Stimulated activated CD4-positive, alpha-beta T cell treated with anti-CD3 and anti-CD28 coated beads, Interleukin-1b, Interleukin-23, amount 100 ng/mL, for 4 hours (primary cell): ENCODE measurements at regions not wholly inside any gene's neighbourhood (a gene's known extent, or its start where the extent isn't known, plus 50 kb on each side); places are given as distances from the start of the nearest gene placed in this dataset.

Source experiments
- DNase-seq, 2 donors: peaks; one replicate each; pipeline ENCODE4 v3.0.0-alpha.2; 2020; ENCODE audit warnings: low read depth in 2 of 2

DNA sequence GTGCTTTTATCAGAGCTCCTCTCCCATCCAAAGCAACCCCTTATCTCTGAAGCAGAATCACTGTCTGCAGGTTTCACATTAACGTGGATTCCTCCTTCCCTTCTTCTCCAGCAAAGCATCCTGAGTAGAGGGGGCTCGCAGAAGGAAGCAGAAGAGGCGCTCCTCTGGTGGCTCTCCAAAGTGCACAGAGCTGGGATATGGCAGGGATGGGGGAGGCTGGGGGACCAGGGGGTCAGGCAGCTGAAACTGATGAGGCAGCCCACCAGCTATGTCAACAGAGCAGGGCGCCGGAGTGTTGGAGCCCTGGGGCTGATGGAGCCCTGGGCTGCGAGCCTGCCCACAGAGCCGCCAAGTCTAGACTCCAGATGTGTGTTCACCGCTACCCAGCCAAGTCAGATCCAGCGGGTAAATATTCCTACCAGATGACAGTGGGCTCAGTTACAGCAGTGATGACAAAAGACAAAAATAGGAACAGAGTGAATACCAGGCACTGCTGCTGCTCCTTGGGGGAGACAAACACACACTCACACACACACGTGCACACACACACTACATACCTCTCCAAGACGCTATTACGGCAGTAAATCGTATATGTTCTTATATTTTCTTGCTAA, 678.3 kb upstream of the ID2 start:
- DNase-seq: no peak

DNA sequence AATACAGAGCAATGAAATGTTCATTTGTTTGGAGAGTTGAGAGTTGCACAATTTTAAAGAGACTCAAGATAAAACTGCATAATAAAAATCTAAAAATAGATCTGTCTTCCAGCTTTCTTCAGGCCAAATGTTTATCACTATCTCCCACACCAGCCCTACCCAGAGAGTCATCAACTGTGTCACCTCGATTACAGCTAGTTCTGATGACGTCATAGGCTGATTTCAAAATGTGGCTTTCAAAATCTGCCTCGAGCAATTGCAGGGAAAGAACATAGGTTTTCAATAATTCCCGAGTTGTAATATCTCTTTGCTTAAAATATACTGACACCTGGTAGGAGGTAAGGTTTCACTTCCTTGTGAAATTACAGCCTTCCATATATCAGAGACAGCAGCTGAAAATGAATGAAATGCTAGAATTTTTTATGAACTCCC, 677.6 kb upstream of the ID2 start:
- no peak for DNase-seq

DNA sequence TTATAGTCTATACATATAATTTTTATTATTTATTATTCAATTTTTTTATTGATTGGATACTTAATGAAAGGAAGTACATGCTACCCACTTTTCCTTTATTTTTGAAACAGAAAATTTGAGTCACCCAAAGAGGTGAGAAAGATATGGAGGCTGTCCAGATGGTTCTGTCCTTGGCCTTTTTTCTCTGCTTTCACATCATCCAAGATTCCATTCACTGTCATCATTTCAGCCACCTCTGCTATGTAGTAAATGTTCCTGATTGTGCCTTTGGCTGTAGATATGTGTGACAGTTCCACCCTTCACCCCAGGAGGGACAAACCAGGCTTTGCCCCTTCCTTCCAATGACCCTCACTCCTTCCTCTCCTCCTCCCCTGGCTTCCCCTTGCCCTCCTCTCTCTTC, 675.7 kb upstream of the ID2 start:
- DNase-seq: no peak

DNA sequence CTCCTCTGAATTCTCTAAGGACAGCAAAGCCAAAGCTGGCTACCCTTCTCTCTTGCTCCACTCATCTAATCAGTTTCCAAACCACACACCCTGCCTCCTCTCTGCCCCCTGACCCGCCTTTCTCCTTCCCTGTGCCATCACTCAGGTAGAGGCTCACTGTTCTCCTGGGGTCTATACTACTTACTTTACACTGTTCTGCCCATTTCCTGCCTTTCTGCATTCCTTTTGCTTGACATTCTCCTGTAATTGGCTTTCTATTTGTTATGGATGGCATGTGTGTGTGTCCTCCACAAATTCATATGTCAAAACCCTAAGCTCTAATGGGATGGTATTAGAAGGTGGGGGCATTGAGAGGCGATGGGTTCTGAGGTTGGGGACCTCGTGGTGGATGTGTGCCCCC, 675.2 kb upstream of the ID2 start:
- DNase-seq: no peak

DNA sequence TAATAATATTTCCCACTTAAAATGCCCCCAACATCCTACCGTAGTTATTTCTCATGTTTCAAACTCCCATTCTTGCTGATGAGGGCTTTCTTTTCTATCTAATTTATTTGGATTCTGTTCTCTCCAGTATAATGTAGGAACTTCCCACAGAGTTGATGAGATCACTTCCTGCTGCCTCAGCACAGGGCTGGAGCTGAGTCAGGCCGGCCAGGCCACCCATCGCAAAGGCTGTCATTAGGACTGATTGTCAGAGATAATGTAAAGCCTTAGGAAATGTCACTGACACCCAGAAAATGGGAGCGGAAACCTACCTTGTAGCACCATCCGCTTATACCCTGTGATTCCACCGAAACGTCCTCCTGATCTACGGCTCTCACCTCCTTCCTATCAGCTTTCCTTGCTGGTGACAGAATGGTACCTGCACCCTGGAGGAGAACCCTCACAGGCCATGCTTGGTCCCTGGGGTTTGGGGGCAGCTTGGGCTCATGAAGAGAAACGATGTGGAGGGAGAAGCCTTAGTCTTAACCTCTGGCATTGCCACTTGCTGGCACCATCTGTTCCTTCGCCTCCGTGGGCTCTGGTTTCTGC, 672.8 kb upstream of the ID2 start:
- DNase-seq: no peak

DNA sequence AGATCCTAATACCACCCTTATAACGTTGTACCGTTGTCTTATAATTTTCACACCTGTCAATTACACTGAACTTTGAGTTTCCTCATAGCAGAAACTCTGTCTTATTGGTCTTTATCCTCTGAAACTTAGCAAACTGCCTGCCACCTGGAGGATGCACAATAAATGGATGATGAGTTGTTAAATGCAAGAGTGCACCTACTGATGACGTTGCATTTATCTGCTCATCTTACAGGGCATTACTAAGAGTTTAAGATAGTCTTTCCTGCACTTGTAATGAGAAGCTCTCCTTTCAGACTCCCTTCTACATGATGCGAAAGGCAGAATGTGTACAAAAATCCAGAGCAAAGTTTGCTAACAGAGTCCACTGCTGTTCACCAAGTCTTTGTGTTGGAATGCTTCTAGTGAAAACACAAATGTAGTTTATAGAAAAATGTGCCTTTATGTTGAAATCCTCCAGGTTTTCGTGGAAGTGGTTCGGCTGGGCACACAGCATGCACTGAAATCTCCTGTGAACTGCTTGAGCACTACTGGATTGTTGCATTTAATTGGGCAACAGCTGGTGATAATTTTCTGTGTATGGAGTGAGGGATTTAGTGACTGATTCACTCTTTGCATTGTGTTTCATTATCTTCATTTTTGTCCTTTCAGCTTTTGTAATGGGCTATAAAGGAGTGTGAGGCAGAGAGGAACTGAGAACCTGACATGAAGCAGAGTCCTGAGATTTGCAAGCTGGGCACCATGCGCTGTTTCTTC, 665.8 kb upstream of the ID2 start:
- no peak for DNase-seq

DNA sequence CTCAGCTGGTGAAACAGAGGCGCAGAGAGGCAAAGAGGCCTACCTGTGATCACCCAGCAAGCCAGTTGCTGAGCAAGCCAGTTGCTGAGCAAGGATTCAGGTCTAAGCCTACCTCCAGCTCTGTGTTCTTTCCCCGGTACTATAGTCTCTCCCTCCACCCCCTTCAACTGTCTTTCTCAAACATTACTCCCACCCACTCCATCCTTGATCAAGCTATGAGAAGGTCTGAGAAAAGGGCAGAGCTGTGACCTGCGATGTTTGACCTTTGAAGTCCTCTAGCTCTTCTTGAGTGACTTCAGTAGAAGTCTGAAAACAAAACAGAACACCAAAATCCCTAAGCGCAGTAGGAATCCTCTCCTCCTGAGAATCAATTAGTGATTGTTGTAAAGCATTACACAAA, 665.2 kb upstream of the ID2 start:
- no peak for DNase-seq

DNA sequence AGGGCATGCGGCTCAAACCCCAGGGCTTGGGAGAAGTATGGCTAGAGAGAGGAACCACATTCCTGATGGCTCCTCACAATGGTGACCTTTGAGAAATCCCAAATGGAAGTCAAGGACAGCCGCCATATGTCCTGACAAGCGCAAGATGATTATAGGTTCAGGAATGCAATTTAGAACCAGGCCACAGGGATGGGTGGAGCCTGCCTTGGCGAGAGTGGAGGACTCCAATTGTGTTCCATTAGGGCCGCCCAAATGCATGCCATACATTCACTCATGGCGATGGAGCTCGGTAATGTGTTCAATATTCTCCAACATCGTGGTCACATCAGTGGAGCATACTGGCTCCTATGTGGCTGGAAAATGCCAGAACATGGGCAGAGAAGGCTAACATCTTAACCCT, 662.9 kb upstream of the ID2 start:
- DNase-seq: no peak

DNA sequence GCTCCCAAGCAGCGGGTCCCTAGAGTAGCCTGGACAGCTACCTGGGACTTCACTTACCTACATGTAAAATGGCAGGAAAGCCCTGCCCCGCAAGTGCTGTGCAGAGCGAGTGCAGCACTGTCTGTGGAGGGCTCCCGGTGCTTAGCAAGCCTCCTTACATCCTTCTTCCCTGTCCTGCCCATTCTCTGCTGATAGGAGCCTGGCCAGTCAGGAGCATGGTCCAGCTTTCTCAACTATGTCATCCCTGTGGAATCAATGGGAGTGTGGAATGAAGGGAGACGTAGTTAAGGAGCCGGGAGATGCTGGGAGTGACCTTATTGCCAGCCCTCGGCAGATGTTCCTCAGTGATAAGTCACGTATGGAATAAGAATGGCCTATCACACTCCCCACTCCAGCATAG, 661.9 kb upstream of the ID2 start:
- DNase-seq: no peak

DNA sequence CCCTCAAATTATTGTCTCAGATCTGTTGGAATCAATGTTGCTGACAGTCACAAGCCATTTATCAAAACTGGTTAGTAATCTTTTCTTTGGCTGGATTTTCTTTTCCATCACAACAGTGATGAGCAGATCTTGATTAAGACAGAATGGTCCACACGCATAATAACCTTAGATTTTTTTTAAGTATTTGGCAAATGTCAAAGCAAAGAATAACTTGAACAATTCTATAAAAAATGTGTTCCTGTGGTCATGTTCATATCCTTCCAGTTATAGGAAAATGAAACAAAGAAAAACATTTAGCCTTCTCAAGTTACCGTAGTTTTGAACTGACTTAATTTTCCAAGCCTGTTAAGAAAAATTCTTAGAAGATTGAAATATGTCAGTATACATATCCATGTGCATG, 659.9 kb upstream of the ID2 start:
- no peak for DNase-seq

DNA sequence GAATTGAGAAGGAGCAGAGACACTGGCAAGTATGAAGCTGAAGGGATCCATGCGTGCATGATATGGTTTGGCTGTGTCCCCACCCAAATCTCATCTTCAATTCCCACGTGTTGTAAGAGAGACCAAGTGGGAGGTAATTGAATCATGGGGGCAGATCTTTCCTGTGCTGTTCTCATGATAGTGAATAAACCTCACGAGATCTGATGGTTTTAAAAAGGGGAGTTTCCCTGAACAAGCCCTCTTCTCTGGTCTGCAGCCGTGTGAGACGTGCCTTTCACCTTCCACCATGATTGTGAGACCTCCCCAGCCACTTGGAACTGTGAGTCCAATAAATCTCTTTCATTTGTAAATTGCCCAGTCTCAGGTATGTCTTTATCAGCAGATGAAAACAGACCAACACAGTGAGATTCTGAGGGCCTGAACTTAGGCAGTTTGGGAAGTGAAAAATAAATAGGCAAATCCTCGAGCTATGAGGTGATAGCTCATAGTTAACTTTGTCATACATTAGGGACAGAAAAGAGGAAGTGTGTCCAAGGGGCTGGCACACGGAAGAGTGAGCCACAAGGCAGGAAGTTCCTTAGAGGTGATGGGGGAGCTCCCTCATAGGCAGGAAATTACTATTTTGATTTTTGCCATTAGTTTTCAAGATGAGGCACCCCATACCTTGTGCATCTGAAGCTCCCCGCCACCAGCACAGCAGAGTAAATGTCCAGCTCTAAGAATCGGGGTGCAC, 658.8 kb upstream of the ID2 start:
- no peak for DNase-seq

DNA sequence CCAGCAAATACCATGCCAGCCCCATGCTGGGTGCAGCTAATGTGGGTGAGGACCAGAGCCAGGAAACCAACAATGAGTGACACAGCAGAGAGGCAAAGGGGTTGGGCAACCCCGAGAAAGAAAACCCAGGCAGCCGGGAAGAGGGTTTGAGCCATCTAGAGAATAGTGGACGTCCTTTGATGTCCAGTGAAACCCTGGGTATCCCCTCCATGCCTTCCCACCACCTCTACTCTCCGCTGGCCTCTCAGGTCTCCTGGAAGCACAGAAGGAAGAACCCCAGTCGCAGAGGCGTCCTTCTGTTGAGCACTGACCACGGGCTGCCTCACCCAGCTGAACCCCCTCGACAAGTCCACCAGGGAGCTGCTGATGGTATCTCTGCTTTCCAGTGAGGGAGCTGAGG, 657.4 kb upstream of the ID2 start:
- no peak for DNase-seq

DNA sequence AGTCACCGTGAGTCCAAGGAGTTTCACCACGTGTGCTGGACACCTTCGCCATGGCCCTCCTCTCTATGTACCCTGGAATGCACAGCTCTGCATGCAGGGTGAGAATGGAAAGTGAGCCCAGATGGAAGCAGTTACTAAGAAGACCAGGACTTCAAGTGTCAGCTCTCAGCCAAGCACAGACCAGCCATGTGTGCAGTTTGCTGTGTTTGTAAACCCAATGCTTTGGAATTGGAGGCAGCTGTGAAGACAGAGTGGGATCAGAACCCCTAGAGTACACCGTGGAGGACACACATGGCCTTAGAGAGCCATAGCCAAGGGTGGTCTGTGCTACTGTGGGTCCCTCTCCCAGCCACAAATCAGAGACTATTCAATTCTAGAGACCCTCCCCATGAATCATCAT, 655.5 kb upstream of the ID2 start:
- DNase-seq: no peak

DNA sequence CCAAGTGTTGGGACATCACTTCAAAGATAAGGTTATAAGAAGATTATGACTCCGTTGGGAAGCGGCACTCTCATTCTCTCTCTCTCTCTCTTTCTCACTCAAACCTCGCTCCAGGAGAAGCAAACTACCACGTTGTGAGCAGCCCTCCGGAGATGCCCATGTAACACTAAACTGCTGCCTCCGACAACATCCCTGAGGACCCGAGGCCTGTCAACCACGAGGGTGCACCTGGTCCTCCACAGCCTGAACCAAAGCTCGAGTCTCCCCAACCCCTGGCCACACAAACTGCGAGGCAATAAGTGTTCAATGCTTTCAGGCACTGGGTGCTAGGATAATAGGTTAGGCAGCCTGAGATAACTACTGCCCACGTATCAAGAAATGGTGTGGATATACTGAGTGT, 654.5 kb upstream of the ID2 start:
- no peak for DNase-seq

DNA sequence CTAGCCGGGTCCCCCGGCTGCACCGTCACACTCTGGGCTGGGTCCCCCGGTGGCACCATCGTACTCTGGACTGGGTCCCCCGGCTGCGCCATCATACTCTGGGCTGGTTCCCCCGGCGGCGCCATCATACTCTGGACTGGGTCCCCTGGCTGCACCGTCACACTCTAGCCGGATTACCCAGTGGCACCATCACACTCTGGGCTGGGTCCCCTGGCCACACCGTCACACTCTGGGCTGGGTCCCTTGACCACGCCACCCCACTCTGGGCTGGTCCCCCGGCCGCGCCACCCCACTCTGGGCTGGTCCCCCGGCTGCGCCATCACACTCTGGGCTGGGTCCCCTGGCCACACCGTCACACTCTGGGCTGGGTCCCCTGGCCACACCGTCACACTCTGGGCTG, 653.8 kb upstream of the ID2 start:
- no peak for DNase-seq

DNA sequence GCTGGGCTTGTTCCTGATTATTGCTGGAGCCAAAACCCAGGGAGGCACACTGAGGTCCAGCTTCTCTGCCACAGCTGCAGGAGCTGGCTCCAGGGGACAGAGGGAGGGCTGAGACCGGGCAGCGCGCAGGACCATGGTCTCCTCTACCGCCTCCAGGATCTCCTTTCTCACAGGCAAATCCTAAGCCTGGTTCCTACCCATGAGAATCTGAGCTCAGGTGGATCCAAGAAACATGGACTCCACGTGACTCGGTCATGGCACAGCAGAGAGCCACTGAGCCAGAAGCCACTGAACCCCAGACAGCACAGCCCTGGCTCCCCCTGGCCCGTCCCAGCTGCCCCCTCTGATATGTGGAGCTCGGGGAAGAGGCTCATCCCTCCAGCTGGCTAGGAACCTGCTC, 653.4 kb upstream of the ID2 start:
- no peak for DNase-seq

DNA sequence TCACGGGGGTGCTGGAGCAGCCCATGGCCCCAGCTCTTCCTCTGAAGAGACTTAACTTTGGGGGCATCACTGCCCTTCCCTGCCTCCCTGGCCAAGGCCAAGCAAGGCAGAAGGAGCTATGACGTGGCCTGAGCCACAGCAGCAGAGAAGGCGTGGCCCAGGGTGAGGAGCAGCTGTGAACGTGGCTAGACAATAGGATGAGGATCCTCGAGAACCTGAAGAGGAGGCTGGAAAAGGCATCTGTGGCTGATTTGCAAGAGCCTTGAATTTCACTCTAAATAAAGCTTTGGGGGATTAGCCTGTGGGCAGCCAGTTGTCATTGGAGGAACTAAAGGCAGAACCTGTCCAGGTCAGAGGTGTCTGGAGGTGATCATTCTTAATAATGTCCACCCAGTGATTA, 652.9 kb upstream of the ID2 start:
- DNase-seq: no peak

DNA sequence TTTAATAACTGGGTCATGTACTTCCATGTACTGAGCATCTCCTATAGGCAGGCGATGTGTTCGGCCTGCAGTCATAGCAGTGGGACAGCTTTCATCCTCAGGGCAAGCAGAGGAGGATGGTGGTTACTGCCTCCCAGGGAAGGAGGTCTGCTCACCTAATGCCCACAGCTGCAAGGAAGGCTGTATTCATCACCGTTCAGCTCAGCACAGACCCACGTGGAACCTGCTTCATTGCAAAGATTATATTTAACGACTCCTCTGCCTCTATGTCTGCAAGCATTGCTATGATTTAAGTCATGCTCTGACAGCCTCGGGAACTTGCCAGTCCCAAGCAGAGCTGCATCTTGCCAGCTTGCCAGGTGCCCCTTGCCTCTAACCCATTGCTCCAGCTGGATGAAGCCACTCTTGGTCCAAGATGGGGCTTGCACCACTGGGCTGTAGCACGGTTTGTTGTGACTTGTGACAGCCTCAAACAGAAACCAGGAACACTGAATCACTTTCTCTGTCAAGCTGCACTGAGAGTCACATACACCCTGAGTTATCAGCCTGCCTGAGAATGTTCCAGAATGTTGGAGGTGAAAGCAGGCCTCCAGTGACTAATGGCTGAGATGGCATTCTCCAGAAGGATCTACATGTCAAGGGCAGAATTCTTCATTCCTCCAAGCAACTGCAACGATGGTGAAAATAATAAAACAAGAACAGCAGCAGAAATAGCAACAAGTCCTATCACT, 651.1 kb upstream of the ID2 start:
- DNase-seq: no peak

DNA sequence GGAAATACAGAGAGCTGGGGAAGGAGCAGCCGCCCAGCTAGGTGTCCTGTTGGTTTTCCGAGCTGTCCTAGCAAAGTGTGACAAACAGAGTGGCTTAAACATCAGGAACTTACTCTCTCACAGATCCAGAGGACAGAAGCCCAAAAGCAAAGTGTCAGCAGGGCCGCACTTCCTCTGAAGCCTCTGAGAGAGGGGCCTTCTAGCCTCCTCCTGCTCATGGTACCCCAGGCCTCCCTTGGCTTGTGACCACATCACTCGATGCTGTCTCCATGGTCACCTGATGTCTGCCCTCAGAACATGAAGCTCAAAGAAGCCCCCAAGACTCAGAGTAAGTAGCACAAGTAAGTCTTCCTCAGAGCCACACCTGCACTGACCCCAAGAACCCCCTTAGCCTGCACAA, 650.5 kb upstream of the ID2 start:
- DNase-seq: no peak

DNA sequence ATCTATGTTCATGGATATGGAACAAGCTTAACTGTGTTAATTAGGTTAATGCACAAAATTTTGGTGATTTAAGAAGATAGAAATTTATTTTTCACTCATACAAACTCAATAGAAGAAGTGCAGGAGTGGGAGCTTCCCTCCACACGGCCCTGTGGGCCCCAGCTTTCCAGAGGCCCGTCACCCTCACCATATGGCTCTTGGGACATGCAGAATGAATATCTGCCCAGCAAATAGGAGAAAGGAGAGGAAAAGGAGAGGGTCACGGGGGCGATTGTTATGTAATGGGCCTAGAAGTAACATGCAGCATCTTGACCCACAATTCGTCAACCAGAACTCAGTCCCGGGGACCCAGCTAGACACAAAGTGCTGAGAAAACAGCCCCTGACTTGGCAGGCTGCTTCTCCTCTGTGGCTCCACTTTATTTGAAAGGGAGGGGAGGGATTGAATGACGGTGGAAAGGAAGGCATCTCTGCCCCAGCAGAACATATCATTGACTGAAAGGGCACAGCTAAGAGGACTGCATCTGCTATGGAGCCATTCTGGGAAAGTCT, 648.2 kb upstream of the ID2 start:
- DNase-seq: no peak

DNA sequence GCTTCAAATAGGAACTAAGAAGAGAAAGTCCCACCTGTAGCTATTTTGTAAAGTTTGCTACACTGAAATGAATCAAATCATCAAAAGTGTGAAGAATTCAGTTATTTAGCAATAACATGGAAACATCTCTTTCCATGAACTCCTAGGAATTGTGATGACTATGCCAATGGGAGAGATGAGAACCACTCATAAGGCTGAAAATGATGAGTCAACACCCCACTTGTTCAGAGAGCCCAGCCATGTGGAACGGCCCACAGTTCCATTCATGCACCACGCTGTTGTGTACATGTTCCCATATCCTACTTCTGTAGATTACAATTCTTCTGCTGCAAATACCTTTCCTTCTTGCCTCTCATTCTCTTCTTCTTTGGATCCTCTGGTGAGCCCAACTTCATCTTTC, 645.5 kb upstream of the ID2 start:
- DNase-seq: no peak

DNA sequence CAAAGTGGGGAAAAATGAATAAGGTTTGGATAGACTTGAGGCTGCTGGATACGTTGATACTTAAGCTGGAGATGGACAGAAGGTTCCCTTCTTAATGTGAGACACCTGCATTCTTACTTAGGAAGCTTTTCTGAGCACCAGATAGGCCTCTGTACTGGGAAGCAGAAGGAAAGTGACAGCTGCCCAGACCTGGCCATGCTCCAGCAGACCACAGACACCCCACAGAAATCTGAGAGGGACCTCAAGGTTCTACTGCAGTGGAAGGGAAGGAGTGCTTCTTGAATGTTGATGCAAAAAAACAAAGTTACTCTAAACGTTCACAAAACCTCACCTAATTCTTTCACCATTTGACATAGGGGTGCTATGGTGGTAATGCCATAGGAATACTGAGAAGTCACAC, 642.1 kb upstream of the ID2 start:
- DNase-seq: no peak
